GM12878 (cell line): ENCODE measurements at regions not wholly inside any gene's neighbourhood (a gene's known extent, or its start where the extent isn't known, plus 50 kb on each side); places are given as distances from the start of the nearest gene placed in this dataset.

ENCODE experiments used
- ATAC-seq: fragments of 200-7000 bp; cut with Tn5 transposase; 3 replicates; pipeline ENCODE4 v1.9.1; 2020; ENCODE audit warnings: mild to moderate bottlenecking, moderate library complexity
- BruUV-seq: library from RNA; stranded (reverse); fragments of 400-500 nt; replicated peaks from 2 replicates; lab custom pipeline; 2021; lab: Mats Ljungman, UMichigan
- CTCF ChIA-PET: fragments of 300-600 bp; sonication (Branson Sonifier 250); formaldehyde crosslinking; extraction: SDS; loops from one replicate; lab custom pipeline; 2021; ENCODE audit warnings: inconsistent platforms; lab: Yijun Ruan, JAX
- POLR2A ChIA-PET: fragments of 350-600 bp; formaldehyde crosslinking; extraction: SDS; loops from one replicate; lab custom pipeline; 2021; ENCODE audit warnings: inconsistent platforms; lab: Charles Lee
- RAD21 ChIA-PET: fragments of 300-600 bp; sonication (Branson Sonifier 250); formaldehyde crosslinking; loops from one replicate; lab custom pipeline; 2023; ENCODE audit warnings: antibody characterized with exemption; ENCODE audit not compliant: unreplicated experiment; lab: Charles Lee
- SMC1A ChIA-PET: fragments of 300-600 bp; sonication (Branson Sonifier 250); formaldehyde crosslinking; loops from one replicate; lab custom pipeline; 2023; ENCODE audit not compliant: unreplicated experiment, uncharacterized antibody; lab: Charles Lee
- DNase-seq: peaks from one replicate; pipeline ENCODE4 v3.0.0-alpha.2; 2011; ENCODE audit warnings: low read depth, low spot score
- FAIRE-seq: peaks from 3 replicates; lab custom pipeline; 2011; peaks lifted over from hg19 to GRCh38; lab: Jason Lieb, UNC
- H2AFZ ChIP-seq: 2 replicates; pipeline ENCODE4 v1.6.0; 2011; ENCODE audit warnings: low read depth, low read length, control low read depth; ENCODE audit not compliant: control insufficient read depth
- H3K27ac ChIP-seq: 2 replicates; pipeline ENCODE4 v1.5.1; 2011; ENCODE audit warnings: control low read depth; ENCODE audit not compliant: control insufficient read depth, insufficient read depth
- H3K27me3 ChIP-seq, 2 experiments: replicated peaks in 1 of 2; 2 replicates each; pipeline versions ENCODE4 v1.6.0 to v1.6.1; 2011; ENCODE audit warnings: low read length in 1 of 2; ENCODE audit not compliant: control insufficient read depth in 2 of 2, insufficient read depth in 2 of 2
- H3K36me3 ChIP-seq, 2 experiments: 2 replicates each; pipeline ENCODE4 v1.5.1; 2011; ENCODE audit warnings: low read length in 1 of 2; ENCODE audit not compliant: control insufficient read depth in 2 of 2, insufficient read depth in 2 of 2
- H3K4me1 ChIP-seq: 2 replicates; pipeline ENCODE4 v1.6.1; 2011; ENCODE audit warnings: mild to moderate bottlenecking, low read length, moderate library complexity, mixed read lengths; ENCODE audit not compliant: control insufficient read depth, insufficient read depth
- H3K4me2 ChIP-seq: 2 replicates; pipeline ENCODE4 v1.6.0; 2011; ENCODE audit warnings: control low read depth; ENCODE audit not compliant: control insufficient read depth, insufficient read depth
- H3K4me3 ChIP-seq: fragments of 200-600 bp; sonication (generic); 2 replicates; pipeline ENCODE4 v1.5.1; 2016
- H3K79me2 ChIP-seq: 2 replicates; pipeline ENCODE4 v1.6.0; 2011; ENCODE audit warnings: low read length; ENCODE audit not compliant: control insufficient read depth, insufficient read depth
- H3K9ac ChIP-seq: 2 replicates; pipeline ENCODE4 v1.8.0; 2011; ENCODE audit warnings: low read length, control low read depth, mixed read lengths; ENCODE audit not compliant: control insufficient read depth, insufficient read depth
- H3K9me3 ChIP-seq: replicated peaks from 3 replicates; pipeline ENCODE4 v1.5.1; 2011; ENCODE audit warnings: mild to moderate bottlenecking, low read length; ENCODE audit not compliant: control insufficient read depth, insufficient read depth
- H4K20me1 ChIP-seq: 2 replicates; pipeline ENCODE4 v1.6.0; 2011; ENCODE audit not compliant: control insufficient read depth, insufficient read depth
- ASH2L ChIP-seq: fragments of 300-600, 200-600 bp; sonication (generic); IDR thresholded peaks from 2 replicates; pipeline ENCODE4 v1.6.1; 2017; ENCODE audit warnings: low read depth, mild to moderate bottlenecking, borderline replicate concordance
- BACH1 ChIP-seq: fragments of 450-650 bp; IDR thresholded peaks from 2 replicates; pipeline ENCODE4 v1.6.1; 2017; ENCODE audit warnings: mild to moderate bottlenecking, borderline replicate concordance
- HDGF ChIP-seq: fragments of 450-650 bp; IDR thresholded peaks from 2 replicates; pipeline ENCODE4 v1.6.1; 2016; ENCODE audit warnings: antibody characterized with exemption
- IRF4 ChIP-seq: IDR thresholded peaks from 2 replicates; pipeline ENCODE4 v1.6.1; 2011; ENCODE audit warnings: low read depth, low read length
- MXI1 ChIP-seq: fragments of 150-350 bp; IDR thresholded peaks from 2 replicates; pipeline ENCODE4 v1.6.1; 2011; ENCODE audit warnings: low read depth, mild to moderate bottlenecking, inconsistent platforms, low read length, improper control_type of control experiment
- POU2F2 ChIP-seq: IDR thresholded peaks from 3 replicates; pipeline ENCODE4 v1.6.1; 2011; ENCODE audit warnings: low read depth, mild to moderate bottlenecking, low read length, borderline replicate concordance
- WRNIP1 ChIP-seq: IDR thresholded peaks from 2 replicates; pipeline ENCODE4 v1.6.1; 2011; ENCODE audit warnings: low read depth, low read length, improper control_type of control experiment, borderline replicate concordance
- ZBED1 ChIP-seq: IDR thresholded peaks from 2 replicates; pipeline ENCODE4 v1.6.1; 2016; ENCODE audit warnings: borderline replicate concordance
- WGBS: methylation state at CpG from one replicate; pipeline ENCODE4 v1.1.6; 2016; ENCODE audit warnings: low lambda C conversion rate; ENCODE audit not compliant: insufficient replicate concordance, insufficient coverage; ENCODE audit errors: missing lambda C conversion rate; 5-methylcytosine and 5-hydroxymethylcytosine counted together
- in situ Hi-C: fragments of 300-500 bp; cut with MboI; formaldehyde crosslinking; loops from 9 replicates; pipeline ENCODE4 v1.14.3; 2018; ENCODE audit warnings: mixed read lengths
- intact Hi-C: fragments of 100-400 bp; cut with micrococcal nuclease; formaldehyde crosslinking; loops from one replicate; pipeline ENCODE4 v1.14.2; 2022; ENCODE audit not compliant: unreplicated experiment
- TF ChIP-seq, protein P1 (sequence below): fragments of 450-650 bp; IDR thresholded peaks from 2 replicates; pipeline ENCODE4 v1.6.1; 2017; ENCODE audit warnings: mild to moderate bottlenecking, low read depth, inconsistent platforms; ENCODE audit not compliant: poor library complexity, severe bottlenecking

DNA sequence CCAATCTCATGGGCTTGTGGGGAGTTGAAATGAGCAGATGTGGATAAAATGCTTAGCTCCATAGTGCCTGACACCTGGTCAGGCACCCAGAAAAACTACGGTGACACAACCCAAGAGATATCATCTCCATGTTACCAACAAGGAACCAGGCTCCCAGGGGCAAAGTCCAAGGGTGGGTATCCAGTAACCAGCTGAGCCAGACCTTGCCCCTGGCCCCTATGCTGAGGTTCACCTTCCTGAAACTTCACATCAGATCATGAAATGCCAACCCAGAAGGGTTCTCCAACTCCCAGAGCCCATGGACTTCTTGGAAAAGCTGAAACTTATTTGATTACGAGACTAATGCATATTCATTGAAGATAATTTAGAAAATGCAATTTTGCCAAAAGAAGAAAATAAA is 141.8 kb upstream of the KCNG1 start:
- intact Hi-C loops = no loop called here
- RAD21 ChIA-PET = no interaction called here

More for the DNA sequence above, 141.8 kb upstream of the KCNG1 start:
- 12% methylated on average over 2 of the region's 2 CpGs for WGBS
- H3K9me3 ChIP-seq = no peaks in the 10 kb centered on the region
- FAIRE-seq (no peak), ATAC-seq (no peak), DNase-seq (no peak)
- in situ Hi-C loops = no loop called here
- H3K9ac ChIP-seq = no peak overlapping the region
- H3K79me2 ChIP-seq = no peaks in the 10 kb centered on the region
- H3K4me1 ChIP-seq = no peaks in the 10 kb centered on the region
- BruUV-seq = no TSS peak
- H2AFZ ChIP-seq = no peak overlapping the region
- no peak overlapping the region for H3K4me2 ChIP-seq
- no peaks in the 10 kb centered on the region for H4K20me1 ChIP-seq
- ChIA-PET CTCF (no interaction called here), POLR2A (no interaction called here), SMC1A (no interaction called here)
- TF ChIP-seq ASH2L (no peak), WRNIP1 (no peak), HDGF (no peak), IRF4 (no peak), MXI1 (no peak), ZBED1 (no peak), BACH1 (no peak), POU2F2 (no peak)
- TF ChIP-seq, protein P1, sequence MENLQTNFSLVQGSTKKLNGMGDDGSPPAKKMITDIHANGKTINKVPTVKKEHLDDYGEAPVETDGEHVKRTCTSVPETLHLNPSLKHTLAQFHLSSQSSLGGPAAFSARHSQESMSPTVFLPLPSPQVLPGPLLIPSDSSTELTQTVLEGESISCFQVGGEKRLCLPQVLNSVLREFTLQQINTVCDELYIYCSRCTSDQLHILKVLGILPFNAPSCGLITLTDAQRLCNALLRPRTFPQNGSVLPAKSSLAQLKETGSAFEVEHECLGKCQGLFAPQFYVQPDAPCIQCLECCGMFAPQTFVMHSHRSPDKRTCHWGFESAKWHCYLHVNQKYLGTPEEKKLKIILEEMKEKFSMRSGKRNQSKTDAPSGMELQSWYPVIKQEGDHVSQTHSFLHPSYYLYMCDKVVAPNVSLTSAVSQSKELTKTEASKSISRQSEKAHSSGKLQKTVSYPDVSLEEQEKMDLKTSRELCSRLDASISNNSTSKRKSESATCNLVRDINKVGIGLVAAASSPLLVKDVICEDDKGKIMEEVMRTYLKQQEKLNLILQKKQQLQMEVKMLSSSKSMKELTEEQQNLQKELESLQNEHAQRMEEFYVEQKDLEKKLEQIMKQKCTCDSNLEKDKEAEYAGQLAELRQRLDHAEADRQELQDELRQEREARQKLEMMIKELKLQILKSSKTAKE = no peak
- no peaks in the 10 kb centered on the region for H3K36me3 ChIP-seq
- no peaks in the 10 kb centered on the region for H3K27me3 ChIP-seq
- H3K27ac ChIP-seq = no peak overlapping the region
- H3K4me3 ChIP-seq = no peak overlapping the region
